Hematopoietic multipotent progenitor cell treated with erythropoietin and hydrocortisone succinate and interleukin-3 and kit ligand, for 17 days (in vitro differentiated cells): ENCODE measurements at regions not wholly inside any gene's neighbourhood (a gene's known extent, or its start where the extent isn't known, plus 50 kb on each side); places are given as distances from the start of the nearest gene placed in this dataset.

Experiments used
- DNase-seq: peaks from one replicate; pipeline ENCODE4 v3.0.0-alpha.2; 2015; ENCODE audit warnings: low spot score

DNA sequence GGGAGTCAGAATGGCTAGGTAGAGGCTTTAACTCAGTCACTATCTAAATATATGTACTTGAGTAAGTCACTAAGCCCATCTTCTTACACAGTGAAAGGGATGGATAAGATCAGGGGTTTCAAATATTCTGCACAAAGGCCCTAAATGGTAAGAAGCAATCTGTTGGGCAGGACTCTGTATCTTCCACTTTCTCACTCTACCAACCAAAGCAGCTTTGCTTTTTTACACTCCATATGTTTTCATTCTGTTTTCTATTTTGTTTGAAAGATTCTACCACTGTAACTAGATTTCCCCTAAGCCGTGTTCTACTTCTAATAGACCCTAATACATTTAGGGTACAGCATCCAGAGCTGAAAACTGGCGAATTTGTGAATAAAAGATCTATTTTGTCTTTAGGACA is 477.5 kb upstream of the NMUR2 start:
- no peak for DNase-seq

- DNase-seq: no peak
These were observed 478.1 kb upstream of the NMUR2 start for GRCh38 chr5:152883066-152883775.

GRCh38 chr5:152884006-152884405 is 478.9 kb upstream of the NMUR2 start:
- DNase-seq: no peak

GRCh38 chr5:152900332-152900731 is 495.3 kb upstream of the NMUR2 start:
- DNase-seq: no peak

GRCh38 chr5:152901754-152902153 is 496.7 kb upstream of the NMUR2 start:
- DNase-seq: no peak

DNA sequence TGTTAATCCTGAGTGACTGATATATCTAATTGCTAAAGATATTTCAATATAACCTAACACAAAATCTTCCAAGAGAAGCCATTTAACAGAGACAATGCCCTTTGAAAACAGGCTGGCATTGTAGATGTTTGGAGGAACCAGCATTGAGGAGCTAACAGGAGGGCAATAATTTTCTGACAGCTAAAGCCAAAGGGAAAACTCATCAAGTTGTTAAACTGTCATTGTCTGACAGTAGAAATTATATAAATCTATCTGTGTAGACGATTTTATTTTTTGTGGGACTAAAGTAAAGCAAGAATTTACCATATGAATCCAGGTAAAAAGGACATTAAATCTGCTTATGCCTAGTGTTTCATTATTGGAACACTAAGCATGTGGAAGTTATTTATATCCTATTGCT is 500.2 kb upstream of the NMUR2 start:
- no peak for DNase-seq

- no peak for DNase-seq
These were observed 502.6 kb upstream of the NMUR2 start for GRCh38 chr5:152907488-152908245.

DNA sequence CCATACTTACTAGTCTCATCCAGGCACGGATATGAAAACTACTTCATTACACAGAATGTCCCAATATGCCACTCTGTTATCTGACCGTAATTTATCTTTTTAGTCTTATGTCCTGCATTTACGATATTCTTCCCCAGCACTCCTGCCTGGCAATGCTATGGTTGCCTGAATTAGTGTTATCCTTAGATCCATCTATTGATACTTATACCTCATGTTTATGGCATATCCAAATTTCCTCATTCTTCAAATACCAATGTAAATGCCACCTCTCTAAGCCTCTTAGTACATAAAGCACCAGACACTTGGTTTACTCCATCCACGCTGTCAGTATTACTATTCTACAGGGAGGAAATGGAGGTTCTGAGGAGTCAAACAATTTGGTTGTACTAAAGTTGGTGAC is 507.8 kb upstream of the NMUR2 start:
- no peak for DNase-seq

GRCh38 chr5:152932621-152933020 is 527.5 kb upstream of the NMUR2 start:
- no peak for DNase-seq

DNA sequence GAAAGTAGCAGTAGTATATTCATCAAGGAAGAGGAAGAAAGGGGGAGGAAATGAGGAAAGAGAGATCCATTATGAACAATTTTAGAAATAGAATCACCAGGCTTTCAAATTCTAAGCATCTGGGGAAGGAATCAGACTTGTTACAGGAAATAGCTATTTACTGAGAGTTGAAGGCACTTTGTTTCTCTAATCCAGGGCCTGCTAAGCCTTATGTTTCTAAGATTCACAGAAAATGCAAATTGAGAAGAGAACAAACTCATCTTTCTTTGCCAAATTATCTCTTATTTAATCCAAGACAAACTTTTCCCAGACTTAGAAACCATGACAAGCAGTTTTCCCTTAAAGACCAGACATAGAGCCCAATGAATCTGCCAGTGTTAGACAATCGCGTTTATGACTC is 528.0 kb upstream of the NMUR2 start:
- no peak for DNase-seq

- no peak for DNase-seq
These were observed 533.6 kb upstream of the NMUR2 start for GRCh38 chr5:152938630-152939029.

DNA sequence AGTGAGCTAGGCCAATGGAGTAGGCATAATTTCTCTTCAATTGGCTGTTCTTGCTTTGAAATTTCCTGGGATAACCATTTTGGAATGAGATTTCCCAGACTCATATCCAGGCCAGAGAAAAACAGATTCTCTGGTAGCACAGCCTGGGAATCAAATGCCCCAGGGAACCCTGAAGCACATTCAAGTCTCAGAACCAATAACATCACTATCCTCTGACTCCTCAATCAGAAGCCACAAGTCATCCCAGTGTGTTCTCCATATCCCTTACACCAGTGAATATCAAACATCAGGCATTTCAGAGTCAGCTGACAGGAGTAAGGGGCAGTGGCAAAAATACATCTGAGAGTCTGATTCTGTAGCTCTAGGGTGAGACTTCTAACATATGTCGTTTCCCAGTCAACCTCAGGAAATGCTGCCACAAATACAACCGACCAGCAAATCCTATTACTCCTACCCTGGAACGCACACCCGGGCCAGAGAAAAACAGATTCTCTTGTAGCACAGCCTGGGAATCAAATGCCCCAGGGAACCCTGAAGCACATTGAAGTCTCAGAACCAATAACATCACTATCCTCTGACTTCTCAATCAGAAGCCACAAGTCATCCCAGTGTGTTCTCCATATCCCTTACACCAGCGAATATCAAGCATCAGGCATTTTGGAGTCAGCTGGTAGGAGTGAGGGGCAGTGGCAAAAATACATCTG is 537.7 kb upstream of the NMUR2 start:
- no peak for DNase-seq

DNA sequence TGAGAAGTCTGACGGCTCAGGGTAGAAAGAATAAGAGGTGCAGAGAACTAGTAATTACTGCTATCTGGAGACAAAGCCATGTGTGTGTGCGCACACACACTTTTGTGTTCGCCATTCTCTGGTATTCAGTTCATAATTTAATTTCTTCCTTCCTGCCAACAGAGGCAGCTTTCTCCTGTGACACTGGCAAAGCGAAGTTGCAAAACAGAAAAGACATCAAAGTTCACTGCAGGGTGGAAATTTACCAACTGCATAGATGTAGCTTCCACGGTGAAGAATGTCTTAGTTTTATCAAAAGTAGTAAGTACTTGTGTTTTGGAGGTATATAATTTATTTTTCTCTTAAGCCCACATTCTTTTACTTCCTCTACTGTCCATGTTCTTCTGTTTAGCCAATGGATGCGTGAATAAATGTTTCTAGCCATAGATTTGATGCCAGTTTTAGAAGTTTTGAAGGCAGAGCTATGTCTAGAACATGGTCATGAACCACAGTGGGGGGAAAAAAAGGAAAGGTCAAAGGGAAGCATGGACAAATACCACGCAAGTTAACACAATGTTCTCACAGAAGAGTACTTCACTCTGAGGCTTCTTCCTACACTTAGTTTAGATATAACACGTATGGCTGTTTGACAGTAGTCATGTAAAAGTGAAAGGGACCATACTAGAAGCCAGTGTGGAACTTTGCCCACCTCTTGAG is 536.5 kb upstream of the GRIA1 start:
- DNase-seq: no peak

DNA sequence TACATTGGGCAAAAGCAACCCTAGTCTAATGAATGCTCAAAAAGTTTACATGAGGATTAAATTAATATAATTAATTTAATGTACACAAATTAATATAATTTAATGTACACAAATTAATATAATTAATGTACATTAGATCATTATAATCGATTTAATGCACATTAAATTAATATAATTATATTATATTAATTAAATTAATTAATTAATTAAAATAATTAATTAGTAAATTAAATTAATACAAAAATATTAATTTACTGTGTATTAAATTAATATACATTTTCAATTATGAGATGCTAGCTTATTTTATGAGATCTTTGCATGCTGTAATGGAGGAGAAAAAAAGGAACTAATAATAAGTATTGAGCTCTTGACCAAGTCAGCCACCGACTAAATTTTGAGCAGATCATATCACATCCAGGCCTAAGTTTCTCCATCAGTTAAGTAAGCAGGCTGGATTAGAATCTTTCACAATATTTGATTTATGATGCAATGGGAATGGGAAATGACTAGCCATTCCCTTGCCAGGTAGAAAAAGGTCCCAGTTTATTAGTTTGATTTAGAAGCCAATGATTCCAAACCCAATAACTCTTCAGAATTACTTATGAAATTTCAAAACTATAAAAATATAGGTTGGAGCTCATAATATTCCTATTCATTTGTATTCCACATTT is 533.4 kb upstream of the GRIA1 start:
- DNase-seq: no peak

- DNase-seq: no peak
These were observed 512.2 kb upstream of the GRIA1 start for GRCh38 chr5:152978141-152978835.

DNA sequence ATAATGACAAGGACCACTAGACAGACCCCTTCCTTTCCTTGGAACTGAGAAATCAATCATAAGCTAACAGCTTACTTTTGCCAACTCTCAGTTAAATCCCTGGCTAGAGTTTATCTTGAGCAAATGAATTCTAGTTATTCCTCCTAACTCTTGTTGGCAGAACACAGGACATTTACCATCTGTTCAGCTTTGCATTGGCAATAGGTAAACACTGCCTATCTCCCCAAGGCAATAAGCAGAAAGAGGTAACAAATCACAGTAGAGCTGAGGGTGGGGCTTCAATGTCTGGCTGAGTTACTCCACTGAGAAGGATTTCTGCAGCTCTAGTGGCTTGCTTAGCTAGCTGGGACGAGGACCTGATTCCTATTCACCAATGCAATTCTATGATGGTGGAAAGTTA is 503.3 kb upstream of the GRIA1 start:
- DNase-seq: no peak

DNA sequence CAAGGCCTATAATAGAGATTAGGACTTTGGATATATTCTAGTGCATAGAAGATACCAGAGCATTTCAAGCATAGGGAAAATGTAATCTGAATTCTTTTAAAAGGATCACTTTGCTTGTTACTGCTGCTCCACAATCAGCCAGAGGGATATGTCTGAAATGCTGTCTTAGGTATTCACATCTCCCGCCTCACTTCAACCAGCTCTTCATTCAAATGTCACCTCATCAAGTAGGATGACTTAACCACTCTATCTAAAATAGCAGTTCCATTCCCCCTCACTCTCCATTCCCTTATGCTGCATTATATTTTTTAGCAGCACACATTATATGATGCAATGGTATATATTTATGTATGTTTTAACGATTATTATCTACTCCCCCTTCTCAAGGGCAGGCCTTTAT is 500.3 kb upstream of the GRIA1 start:
- no peak for DNase-seq

DNA sequence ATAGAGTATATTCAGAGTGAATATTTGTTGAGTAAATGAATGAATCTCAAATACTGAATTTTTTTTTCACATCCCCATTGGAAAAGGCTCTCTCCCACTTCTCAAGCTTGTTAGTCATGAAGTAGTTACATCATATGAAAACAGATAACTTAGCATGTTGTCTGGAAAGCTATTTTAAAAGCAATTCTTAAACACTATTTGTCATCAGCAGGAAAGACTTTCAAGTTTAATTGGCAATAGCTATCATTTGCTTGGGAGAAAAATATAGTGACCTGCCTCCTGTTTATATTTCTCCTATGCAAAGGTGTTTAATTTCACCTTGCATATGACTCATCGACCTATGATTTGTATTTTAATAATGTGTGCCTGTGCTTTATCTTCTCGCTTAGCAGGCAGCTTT is 499.8 kb upstream of the GRIA1 start:
- DNase-seq: no peak

- no peak for DNase-seq
These were observed 496.3 kb upstream of the GRIA1 start for GRCh38 chr5:152994033-152994680.

DNA sequence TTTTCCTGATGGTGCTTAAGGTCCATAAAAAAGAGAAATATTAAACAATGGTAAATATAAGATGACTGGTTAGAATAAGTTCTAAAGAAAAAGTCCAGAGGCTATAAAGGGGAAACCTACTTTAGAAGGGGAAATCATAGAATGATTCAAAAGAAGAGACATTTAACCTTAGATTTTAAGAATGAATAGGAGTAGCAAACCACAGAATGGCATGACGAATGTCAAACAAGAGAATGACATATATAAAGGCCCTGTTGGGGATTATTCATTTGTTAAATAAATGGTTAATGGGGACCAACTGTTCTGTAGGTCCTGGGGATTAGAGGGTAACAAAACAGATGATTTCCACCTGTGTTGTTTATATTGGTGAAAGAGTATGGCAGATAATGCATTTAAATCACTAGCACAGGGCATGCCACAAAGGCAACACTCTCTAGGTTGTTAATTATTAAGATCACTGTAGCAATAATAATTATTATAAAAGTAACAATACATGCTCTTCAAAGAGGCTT is 495.2 kb upstream of the GRIA1 start:
- DNase-seq: no peak

- no peak for DNase-seq
These were observed 484.8 kb upstream of the GRIA1 start for GRCh38 chr5:153005711-153006110.
